GM23338 (cell line): ENCODE measurements at regions not wholly inside any gene's neighbourhood (a gene's known extent, or its start where the extent isn't known, plus 50 kb on each side); places are given as distances from the start of the nearest gene placed in this dataset.

Experiments used
- CREB1 ChIP-seq: fragments of 250-450 bp; sonication (Bioruptor Pico); IDR thresholded peaks from 2 replicates; pipeline ENCODE4 v1.5.0; 2020; ENCODE audit warnings: low read depth, mild to moderate bottlenecking, moderate library complexity
- EZH2phosphoT487 ChIP-seq: fragments of 200-600 bp; sonication (generic); IDR thresholded peaks from one replicate; pipeline ENCODE4 v1.8.1; 2018; ENCODE audit warnings: antibody characterized with exemption; ENCODE audit not compliant: unreplicated experiment
- JUNB ChIP-seq: IDR thresholded peaks from one replicate; pipeline ENCODE4 v1.6.1; 2016; ENCODE audit warnings: antibody characterized with exemption; ENCODE audit not compliant: unreplicated experiment
- POLR2AphosphoS5 ChIP-seq: IDR thresholded peaks from 2 replicates; pipeline ENCODE4 v1.6.1; 2016; ENCODE audit warnings: antibody characterized with exemption, low read depth
- ZNF114 ChIP-seq: fragments of 250-450 bp; sonication (Bioruptor Pico); IDR thresholded peaks from 2 replicates; pipeline ENCODE4 v1.5.0; 2020; ENCODE audit warnings: mild to moderate bottlenecking, moderate library complexity
- ZNF331 ChIP-seq: fragments of 250-450 bp; sonication (Bioruptor Pico); IDR thresholded peaks from 2 replicates; pipeline ENCODE4 v1.5.0; 2020; ENCODE audit warnings: low read depth, mild to moderate bottlenecking, moderate library complexity
- TF ChIP-seq, protein P1 (sequence below): fragments of 250-450 bp; sonication (Bioruptor Pico); IDR thresholded peaks from 2 replicates; pipeline ENCODE4 v1.5.0; 2020; ENCODE audit warnings: mild to moderate bottlenecking, moderate library complexity
- TF ChIP-seq, protein P2 (sequence below): IDR thresholded peaks from one replicate; pipeline ENCODE4 v1.6.1; 2018; ENCODE audit warnings: antibody characterized with exemption; ENCODE audit not compliant: unreplicated experiment

DNA sequence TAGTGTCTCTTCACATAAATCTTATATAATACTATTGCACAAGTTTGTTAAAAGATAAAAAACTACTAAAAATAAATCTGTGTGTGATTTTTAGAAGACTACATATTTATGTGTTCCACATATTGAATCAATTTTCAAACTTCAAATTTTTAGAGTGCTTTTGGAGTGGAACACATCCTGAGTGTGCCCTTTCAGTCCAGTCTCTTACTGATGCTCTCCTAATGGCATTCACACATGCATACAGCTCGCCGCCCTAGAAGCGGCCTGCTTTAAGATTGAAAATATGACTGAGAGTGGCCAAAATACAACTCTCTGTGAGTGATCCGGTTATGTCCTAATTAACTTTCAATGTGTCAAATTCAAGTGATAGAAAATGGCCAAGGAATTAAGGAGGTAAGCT, 628.8 kb downstream of the ANKRD50 start (continued):
- TF ChIP-seq, protein P1, sequence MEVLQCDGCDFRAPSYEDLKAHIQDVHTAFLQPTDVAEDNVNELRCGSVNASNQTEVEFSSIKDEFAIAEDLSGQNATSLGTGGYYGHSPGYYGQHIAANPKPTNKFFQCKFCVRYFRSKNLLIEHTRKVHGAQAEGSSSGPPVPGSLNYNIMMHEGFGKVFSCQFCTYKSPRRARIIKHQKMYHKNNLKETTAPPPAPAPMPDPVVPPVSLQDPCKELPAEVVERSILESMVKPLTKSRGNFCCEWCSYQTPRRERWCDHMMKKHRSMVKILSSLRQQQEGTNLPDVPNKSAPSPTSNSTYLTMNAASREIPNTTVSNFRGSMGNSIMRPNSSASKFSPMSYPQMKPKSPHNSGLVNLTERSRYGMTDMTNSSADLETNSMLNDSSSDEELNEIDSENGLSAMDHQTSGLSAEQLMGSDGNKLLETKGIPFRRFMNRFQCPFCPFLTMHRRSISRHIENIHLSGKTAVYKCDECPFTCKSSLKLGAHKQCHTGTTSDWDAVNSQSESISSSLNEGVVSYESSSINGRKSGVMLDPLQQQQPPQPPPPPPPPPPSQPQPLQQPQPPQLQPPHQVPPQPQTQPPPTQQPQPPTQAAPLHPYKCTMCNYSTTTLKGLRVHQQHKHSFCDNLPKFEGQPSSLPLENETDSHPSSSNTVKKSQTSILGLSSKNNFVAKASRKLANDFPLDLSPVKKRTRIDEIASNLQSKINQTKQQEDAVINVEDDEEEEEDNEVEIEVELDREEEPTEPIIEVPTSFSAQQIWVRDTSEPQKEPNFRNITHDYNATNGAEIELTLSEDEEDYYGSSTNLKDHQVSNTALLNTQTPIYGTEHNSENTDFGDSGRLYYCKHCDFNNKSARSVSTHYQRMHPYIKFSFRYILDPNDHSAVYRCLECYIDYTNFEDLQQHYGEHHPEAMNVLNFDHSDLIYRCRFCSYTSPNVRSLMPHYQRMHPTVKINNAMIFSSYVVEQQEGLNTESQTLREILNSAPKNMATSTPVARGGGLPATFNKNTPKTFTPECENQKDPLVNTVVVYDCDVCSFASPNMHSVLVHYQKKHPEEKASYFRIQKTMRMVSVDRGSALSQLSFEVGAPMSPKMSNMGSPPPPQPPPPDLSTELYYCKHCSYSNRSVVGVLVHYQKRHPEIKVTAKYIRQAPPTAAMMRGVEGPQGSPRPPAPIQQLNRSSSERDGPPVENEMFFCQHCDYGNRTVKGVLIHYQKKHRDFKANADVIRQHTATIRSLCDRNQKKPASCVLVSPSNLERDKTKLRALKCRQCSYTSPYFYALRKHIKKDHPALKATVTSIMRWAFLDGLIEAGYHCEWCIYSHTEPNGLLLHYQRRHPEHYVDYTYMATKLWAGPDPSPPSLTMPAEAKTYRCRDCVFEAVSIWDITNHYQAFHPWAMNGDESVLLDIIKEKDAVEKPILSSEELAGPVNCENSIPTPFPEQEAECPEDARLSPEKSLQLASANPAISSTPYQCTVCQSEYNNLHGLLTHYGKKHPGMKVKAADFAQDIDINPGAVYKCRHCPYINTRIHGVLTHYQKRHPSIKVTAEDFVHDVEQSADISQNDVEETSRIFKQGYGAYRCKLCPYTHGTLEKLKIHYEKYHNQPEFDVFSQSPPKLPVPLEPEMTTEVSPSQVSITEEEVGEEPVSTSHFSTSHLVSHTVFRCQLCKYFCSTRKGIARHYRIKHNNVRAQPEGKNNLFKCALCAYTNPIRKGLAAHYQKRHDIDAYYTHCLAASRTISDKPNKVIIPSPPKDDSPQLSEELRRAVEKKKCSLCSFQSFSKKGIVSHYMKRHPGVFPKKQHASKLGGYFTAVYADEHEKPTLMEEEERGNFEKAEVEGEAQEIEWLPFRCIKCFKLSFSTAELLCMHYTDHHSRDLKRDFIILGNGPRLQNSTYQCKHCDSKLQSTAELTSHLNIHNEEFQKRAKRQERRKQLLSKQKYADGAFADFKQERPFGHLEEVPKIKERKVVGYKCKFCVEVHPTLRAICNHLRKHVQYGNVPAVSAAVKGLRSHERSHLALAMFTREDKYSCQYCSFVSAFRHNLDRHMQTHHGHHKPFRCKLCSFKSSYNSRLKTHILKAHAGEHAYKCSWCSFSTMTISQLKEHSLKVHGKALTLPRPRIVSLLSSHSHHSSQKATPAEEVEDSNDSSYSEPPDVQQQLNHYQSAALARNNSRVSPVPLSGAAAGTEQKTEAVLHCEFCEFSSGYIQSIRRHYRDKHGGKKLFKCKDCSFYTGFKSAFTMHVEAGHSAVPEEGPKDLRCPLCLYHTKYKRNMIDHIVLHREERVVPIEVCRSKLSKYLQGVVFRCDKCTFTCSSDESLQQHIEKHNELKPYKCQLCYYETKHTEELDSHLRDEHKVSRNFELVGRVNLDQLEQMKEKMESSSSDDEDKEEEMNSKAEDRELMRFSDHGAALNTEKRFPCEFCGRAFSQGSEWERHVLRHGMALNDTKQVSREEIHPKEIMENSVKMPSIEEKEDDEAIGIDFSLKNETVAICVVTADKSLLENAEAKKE: no peak
- TF ChIP-seq EZH2phosphoT487 (no peak), ZNF331 (CRISPR knock-in tag) (no peak), JUNB (no peak), POLR2AphosphoS5 (no peak), CREB1 (CRISPR knock-in tag) (no peak), ZNF114 (CRISPR knock-in tag) (no peak)
- TF ChIP-seq, protein P2, sequence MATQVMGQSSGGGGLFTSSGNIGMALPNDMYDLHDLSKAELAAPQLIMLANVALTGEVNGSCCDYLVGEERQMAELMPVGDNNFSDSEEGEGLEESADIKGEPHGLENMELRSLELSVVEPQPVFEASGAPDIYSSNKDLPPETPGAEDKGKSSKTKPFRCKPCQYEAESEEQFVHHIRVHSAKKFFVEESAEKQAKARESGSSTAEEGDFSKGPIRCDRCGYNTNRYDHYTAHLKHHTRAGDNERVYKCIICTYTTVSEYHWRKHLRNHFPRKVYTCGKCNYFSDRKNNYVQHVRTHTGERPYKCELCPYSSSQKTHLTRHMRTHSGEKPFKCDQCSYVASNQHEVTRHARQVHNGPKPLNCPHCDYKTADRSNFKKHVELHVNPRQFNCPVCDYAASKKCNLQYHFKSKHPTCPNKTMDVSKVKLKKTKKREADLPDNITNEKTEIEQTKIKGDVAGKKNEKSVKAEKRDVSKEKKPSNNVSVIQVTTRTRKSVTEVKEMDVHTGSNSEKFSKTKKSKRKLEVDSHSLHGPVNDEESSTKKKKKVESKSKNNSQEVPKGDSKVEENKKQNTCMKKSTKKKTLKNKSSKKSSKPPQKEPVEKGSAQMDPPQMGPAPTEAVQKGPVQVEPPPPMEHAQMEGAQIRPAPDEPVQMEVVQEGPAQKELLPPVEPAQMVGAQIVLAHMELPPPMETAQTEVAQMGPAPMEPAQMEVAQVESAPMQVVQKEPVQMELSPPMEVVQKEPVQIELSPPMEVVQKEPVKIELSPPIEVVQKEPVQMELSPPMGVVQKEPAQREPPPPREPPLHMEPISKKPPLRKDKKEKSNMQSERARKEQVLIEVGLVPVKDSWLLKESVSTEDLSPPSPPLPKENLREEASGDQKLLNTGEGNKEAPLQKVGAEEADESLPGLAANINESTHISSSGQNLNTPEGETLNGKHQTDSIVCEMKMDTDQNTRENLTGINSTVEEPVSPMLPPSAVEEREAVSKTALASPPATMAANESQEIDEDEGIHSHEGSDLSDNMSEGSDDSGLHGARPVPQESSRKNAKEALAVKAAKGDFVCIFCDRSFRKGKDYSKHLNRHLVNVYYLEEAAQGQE: no peak
